Activated CD8-positive, alpha-beta T cell treated with anti-CD3 and anti-CD28 coated beads for 36 hours (primary cell): ENCODE measurements at regions not wholly inside any gene's neighbourhood (a gene's known extent, or its start where the extent isn't known, plus 50 kb on each side); places are given as distances from the start of the nearest gene placed in this dataset.

ENCODE experiments used
- ATAC-seq: fragments of 200-7000 bp; cut with Tn5 transposase; one replicate; pipeline ENCODE4 v1.10.0; 2021; ENCODE audit warnings: mild to moderate bottlenecking, moderate library complexity
- CTCF ChIA-PET: fragments of 350-600 bp; sonication (Branson Sonifier 250); formaldehyde crosslinking; loops from one replicate; lab custom pipeline; 2021; ENCODE audit warnings: antibody characterized with exemption; lab: Charles Lee
- POLR2A ChIA-PET: fragments of 350-600 bp; sonication (Branson Sonifier 250); formaldehyde crosslinking; loops from one replicate; lab custom pipeline; 2021; ENCODE audit warnings: antibody characterized with exemption; lab: Charles Lee
- DNase-seq: peaks from one replicate; pipeline ENCODE4 v3.0.0-alpha.2; 2020
- H3K27ac Mint-ChIP-seq: one replicate; pipeline ENCODE4 v1.8.0; 2021; ENCODE audit warnings: mild to moderate bottlenecking, mixed read lengths
- H3K27me3 Mint-ChIP-seq: one replicate; pipeline ENCODE4 v1.8.0; 2021; ENCODE audit warnings: mixed read lengths
- H3K36me3 Mint-ChIP-seq: one replicate; pipeline ENCODE4 v1.8.0; 2021; ENCODE audit warnings: low read depth, mixed read lengths
- H3K4me1 Mint-ChIP-seq: one replicate; pipeline ENCODE4 v1.8.0; 2021; ENCODE audit warnings: low read depth, mixed read lengths
- H3K4me3 Mint-ChIP-seq: one replicate; pipeline ENCODE4 v1.8.0; 2021; ENCODE audit warnings: mild to moderate bottlenecking, moderate library complexity, mixed read lengths
- H3K9me3 Mint-ChIP-seq: one replicate; pipeline ENCODE4 v1.8.0; 2021; ENCODE audit warnings: mixed read lengths
- intact Hi-C: fragments of 100-400 bp; cut with micrococcal nuclease; formaldehyde crosslinking; loops from one replicate; pipeline ENCODE4 v1.10.0; 2022
- TF ChIP-seq, protein P1 (sequence below): fragments of 200-600 bp; IDR thresholded peaks from one replicate; pipeline ENCODE4 v1.8.0; 2022; ENCODE audit warnings: antibody characterized with exemption, mild to moderate bottlenecking

DNA sequence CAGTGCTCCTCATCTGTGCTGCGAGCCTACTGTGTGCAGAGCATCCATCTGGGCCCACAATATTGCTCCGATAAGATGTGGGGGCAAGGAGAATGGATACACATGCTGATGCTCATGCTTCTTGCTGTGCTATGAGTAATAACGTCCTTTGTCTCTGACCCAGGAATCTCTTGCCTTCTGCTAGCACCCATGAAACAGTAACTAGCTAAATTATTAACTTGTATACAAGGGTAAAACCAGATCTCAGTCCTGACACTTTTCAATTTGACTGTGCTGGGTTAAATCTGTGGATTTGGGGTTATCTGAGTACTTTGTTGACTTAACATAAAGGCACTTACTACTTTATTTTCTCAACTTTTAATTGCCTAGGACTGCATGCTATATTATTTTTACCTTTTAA, 357.6 kb downstream of the SLC4A3 start:
- intact Hi-C loops: no loop called here
- Mint-ChIP-seq H3K36me3 (no peaks in the 10 kb centered on the region), H3K4me3 (no peak overlapping the region), H3K27me3 (no peaks in the 10 kb centered on the region), H3K27ac (no peak overlapping the region), H3K9me3 (no peaks in the 10 kb centered on the region), H3K4me1 (no peaks in the 10 kb centered on the region)
- TF ChIP-seq, protein P1, sequence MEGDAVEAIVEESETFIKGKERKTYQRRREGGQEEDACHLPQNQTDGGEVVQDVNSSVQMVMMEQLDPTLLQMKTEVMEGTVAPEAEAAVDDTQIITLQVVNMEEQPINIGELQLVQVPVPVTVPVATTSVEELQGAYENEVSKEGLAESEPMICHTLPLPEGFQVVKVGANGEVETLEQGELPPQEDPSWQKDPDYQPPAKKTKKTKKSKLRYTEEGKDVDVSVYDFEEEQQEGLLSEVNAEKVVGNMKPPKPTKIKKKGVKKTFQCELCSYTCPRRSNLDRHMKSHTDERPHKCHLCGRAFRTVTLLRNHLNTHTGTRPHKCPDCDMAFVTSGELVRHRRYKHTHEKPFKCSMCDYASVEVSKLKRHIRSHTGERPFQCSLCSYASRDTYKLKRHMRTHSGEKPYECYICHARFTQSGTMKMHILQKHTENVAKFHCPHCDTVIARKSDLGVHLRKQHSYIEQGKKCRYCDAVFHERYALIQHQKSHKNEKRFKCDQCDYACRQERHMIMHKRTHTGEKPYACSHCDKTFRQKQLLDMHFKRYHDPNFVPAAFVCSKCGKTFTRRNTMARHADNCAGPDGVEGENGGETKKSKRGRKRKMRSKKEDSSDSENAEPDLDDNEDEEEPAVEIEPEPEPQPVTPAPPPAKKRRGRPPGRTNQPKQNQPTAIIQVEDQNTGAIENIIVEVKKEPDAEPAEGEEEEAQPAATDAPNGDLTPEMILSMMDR: no peak
- ChIA-PET CTCF (no interaction called here), POLR2A (no interaction called here)
- ATAC-seq (no peak), DNase-seq (no peak)

DNA sequence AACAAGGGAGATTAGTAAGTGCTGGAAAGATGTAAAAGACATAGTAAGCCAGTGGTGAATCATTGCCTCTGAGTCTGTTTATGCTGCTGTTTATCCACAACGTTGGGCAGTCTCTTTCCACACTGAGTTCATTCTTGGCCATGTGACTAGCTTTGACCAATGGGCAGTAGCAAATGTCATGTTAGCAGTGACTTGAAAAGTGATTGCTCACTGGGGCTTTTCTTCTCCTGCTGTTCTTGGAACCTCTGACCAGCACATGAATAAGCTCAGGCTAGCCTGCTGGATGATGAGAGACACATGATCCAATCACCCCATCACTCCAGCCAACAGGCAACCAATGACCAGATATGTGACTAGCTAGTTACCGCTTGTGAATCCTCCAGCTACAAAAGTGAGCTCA, 360.4 kb downstream of the SLC4A3 start:
- Mint-ChIP-seq H3K9me3 (no peaks in the 10 kb centered on the region), H3K27me3 (no peaks in the 10 kb centered on the region), H3K4me3 (no peak overlapping the region), H3K36me3 (no peaks in the 10 kb centered on the region), H3K4me1 (no peaks in the 10 kb centered on the region), H3K27ac (no peak overlapping the region)
- TF ChIP-seq, protein P1: no peak
- intact Hi-C loops: no loop called here
- CTCF ChIA-PET: no interaction called here
- POLR2A ChIA-PET: no interaction called here
- DNase-seq: no peak
- ATAC-seq: no peak

DNA sequence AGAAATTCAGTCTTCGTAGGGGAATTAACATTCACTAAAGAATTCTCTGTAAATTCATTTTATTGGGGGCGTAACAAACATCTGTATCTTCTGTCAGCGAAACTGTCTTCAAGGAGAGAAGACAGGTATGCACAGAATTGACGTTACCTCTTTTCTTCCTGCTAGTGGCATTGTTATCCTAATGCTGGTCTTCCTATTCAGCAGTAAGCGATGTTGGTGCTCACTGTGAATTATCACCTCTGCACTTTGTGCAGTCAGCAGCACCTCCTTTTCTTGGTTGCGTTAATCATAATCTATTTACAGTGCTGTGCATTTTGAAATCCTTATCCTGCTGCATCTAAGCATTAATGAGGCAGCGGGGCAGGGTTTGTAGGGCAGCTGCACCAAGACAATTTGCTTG, 362.3 kb downstream of the SLC4A3 start:
- H3K4me3 Mint-ChIP-seq: no peak overlapping the region
- H3K27ac Mint-ChIP-seq: no peak overlapping the region
- H3K27me3 Mint-ChIP-seq: no peaks in the 10 kb centered on the region
- POLR2A ChIA-PET: no interaction called here
- CTCF ChIA-PET: no interaction called here
- intact Hi-C loops: loop anchor here (10.0 kb wide), 1 partner anchor 255 kb away; no protein-coding TSS in a partner anchor
- TF ChIP-seq, protein P1: no peak
- no peak for DNase-seq
- no peak for ATAC-seq
- no peaks in the 10 kb centered on the region for H3K9me3 Mint-ChIP-seq
- H3K36me3 Mint-ChIP-seq: no peaks in the 10 kb centered on the region
- no peaks in the 10 kb centered on the region for H3K4me1 Mint-ChIP-seq

DNA sequence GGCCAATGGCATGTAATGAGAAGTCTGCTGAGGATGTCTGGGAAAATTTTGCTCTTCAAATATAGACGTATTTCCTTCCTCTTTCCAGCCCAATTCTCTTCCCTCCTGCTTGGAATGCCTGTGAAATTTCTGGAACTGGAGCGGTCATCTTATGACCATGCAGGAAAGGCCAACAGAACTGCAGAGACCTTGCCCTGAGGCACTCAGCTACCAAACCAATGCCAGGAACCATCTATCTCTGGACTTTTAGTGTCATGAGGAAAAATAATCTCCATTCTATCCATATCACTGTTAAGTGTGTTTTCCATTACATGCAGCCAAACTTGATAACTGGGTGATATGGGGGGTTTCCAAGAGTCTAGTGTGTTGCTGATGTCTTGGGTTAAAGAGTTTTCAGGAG, 363.7 kb downstream of the SLC4A3 start:
- POLR2A ChIA-PET: no interaction called here

DNA sequence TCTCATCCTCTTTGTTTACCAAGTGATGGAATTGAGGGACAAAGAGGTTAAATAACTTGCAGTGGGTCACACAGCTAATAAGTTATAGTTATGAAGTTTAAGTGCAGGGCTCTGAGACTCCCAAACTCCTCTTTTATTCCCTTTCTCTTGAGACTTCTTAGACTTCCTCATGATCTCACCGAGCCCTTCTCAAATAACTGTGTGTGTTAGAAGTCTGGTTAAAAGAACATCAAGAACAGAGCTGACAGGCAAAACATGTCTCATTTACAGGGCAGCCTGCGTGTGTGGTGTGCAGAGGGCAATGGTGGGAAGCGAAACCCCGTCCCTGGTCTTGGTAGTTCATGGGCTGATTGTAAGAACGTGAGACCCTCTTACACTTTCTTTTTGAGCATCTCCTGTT, 368.0 kb downstream of the SLC4A3 start:
- ChIA-PET POLR2A (no interaction called here), CTCF (interaction anchor here (0.8 kb wide), 1 partner anchor 8 kb away, joined by 3 read pairs; no protein-coding TSS in a partner anchor)
- H3K4me1 Mint-ChIP-seq: no peaks in the 10 kb centered on the region
- H3K27me3 Mint-ChIP-seq: peaks cover 2% of the 10 kb centered on the region
- no peak for ATAC-seq
- H3K4me3 Mint-ChIP-seq: no peak overlapping the region
- no peak for DNase-seq
- no peaks in the 10 kb centered on the region for H3K9me3 Mint-ChIP-seq
- intact Hi-C loops: loop anchor here (10.0 kb wide), 1 partner anchor 261 kb away; no protein-coding TSS in a partner anchor
- no peaks in the 10 kb centered on the region for H3K36me3 Mint-ChIP-seq
- TF ChIP-seq, protein P1: no peak
- no peak overlapping the region for H3K27ac Mint-ChIP-seq

More for the DNA sequence above, 363.7 kb downstream of the SLC4A3 start:
- CTCF ChIA-PET: no interaction called here
- DNase-seq (no peak), ATAC-seq (no peak)
- Mint-ChIP-seq H3K4me1 (no peaks in the 10 kb centered on the region), H3K36me3 (no peaks in the 10 kb centered on the region), H3K27ac (no peak overlapping the region), H3K4me3 (no peak overlapping the region), H3K27me3 (no peaks in the 10 kb centered on the region), H3K9me3 (no peaks in the 10 kb centered on the region)
- intact Hi-C loops: loop anchor here (10.0 kb wide), 1 partner anchor 256 kb away; no protein-coding TSS in a partner anchor
- TF ChIP-seq, protein P1: no peak
